ENCODE measurements at regions not wholly inside any gene's neighbourhood (a gene's known extent, or its start where the extent isn't known, plus 50 kb on each side); places are given as distances from the start of the nearest gene placed in this dataset.

GRCh38 chr20:37590938-37591490 lies 63.3 kb upstream of the BLCAP start:
- DNase-seq (ENCODE audit: low read depth): no peak
- TF ChIP-seq CTCF (IDR thresholded peaks at IDR 0.05; ENCODE audit: insufficient read depth, low read depth, low read length): no peak
- no peak overlapping the region for H3K4me3 ChIP-seq (ENCODE audit: low read depth, low read length)

DNA sequence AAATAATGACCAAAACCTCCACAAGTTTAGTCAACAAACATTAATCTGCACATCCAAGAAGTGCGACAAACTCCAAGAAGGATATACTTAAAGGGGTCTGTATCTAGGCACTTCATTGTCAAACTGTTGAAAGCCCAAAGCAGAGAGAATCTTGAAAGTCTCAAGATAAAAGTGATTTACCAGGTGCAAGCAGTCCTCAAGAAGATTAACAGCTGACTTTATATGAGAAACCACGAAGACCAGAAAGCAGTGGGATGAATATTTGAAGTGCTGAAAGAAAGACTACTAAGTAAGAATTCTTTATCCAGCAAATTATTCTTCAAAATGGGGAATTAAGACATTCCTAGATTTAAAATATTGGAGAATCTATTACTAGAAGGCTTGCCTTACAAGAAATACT lies 58.4 kb upstream of the BLCAP start:
- no peak overlapping the region for H3K4me3 ChIP-seq (ENCODE audit: low read depth, low read length)
- TF ChIP-seq CTCF (IDR thresholded peaks at IDR 0.05; ENCODE audit: insufficient read depth, low read depth, low read length): no peak
- no peak for DNase-seq (ENCODE audit: low read depth)

GRCh38 chr20:37584238-37584807 lies 56.6 kb upstream of the BLCAP start:
- TF ChIP-seq CTCF (IDR thresholded peaks at IDR 0.05; ENCODE audit: insufficient read depth, low read depth, low read length): no peak
- no peak for DNase-seq (ENCODE audit: low read depth)
- no peak overlapping the region for H3K4me3 ChIP-seq (ENCODE audit: low read depth, low read length)

DNA sequence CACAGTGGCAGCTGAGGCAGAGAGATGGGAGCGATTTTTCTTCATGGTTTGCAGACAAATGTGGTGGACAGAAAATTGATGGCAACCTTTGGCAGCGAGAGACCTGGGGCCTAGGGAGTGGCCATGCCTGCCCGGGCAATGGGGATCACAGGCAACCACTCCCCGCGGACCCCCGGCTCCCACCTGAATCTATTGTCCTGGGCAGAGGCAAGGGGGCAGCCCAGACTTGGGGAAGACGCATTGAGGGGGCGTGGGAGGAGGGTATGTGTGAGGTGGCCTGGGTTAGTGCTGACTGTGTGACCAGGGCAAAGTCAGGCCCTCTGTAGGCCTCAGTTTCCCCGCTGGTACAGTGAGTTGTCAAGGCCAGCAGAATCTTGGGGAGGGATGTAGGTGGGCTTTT lies 53.6 kb upstream of the BLCAP start:
- H3K4me3 ChIP-seq (ENCODE audit: low read depth, low read length): no peak overlapping the region
- no peak for DNase-seq (ENCODE audit: low read depth)
- no peak for TF ChIP-seq CTCF (IDR thresholded peaks at IDR 0.05; ENCODE audit: insufficient read depth, low read depth, low read length)

DNA sequence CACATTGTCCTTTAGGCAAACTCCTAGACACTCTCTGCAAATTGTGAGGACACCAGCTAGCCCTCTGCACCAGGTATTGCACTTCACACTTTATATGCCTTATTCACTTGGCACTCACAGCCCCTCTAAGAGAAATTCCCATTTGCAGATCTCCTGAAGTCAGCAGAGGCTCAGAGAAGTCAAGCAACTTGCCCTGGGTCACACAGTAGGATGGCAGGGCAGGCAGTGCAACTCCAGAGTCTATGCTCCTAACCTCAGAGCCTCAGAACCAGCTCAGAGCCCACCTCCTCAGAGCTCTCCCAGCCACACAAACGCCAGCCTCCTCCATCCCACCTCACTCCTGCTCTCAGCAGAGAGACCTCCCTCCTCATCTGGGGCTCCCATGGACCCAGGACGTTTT lies 52.4 kb upstream of the BLCAP start:
- no peak for TF ChIP-seq CTCF (IDR thresholded peaks at IDR 0.05; ENCODE audit: insufficient read depth, low read depth, low read length)
- no peak overlapping the region for H3K4me3 ChIP-seq (ENCODE audit: low read depth, low read length)

GRCh38 chr20:37579106-37579505 lies 51.4 kb upstream of the BLCAP start:
- TF ChIP-seq CTCF (IDR thresholded peaks at IDR 0.05; ENCODE audit: insufficient read depth, low read depth, low read length): no peak
- DNase-seq (ENCODE audit: low read depth): no peak
- H3K4me3 ChIP-seq (ENCODE audit: low read depth, low read length): no peak overlapping the region

More for the DNA sequence above, 52.4 kb upstream of the BLCAP start:
- no peak for DNase-seq (ENCODE audit: low read depth)

DNA sequence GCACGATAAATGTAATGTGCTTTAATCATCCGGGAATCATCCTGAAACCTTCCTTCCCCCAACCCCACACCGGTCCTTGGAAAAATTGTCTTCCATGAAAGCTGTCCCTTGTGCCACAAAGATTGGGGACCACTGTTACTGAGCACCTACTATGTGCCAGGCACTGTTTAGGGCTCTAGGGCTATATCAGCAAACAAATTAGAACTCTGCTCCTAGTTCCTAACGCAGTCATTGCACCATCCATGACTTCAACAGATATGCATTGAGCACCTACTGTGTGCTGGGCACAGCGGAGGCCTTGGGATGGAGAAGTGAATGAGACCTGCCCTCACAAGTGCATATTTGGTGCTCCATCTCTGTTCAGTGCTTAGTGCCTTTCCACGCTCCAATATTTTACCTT lies 50.3 kb upstream of the BLCAP start:
- TF ChIP-seq CTCF (IDR thresholded peaks at IDR 0.05; ENCODE audit: insufficient read depth, low read depth, low read length): no peak
- no peak overlapping the region for H3K4me3 ChIP-seq (ENCODE audit: low read depth, low read length)
- DNase-seq (ENCODE audit: low read depth): no peak
